Endodermal cell (in vitro differentiated cells): ENCODE measurements at regions not wholly inside any gene's neighbourhood (a gene's known extent, or its start where the extent isn't known, plus 50 kb on each side); places are given as distances from the start of the nearest gene placed in this dataset.

Experiments used
- DNase-seq: peaks from one replicate; pipeline ENCODE4 v3.0.0-alpha.2; 2017
- H3K27ac ChIP-seq: 2 replicates; pipeline ENCODE4 v1.5.1; 2013; ENCODE audit warnings: mild to moderate bottlenecking, low read depth, low read length, moderate library complexity
- H3K27me3 ChIP-seq: 2 replicates; pipeline ENCODE4 v1.6.1; 2013; ENCODE audit warnings: mild to moderate bottlenecking, low read length, moderate library complexity; ENCODE audit not compliant: insufficient read depth, control insufficient read depth, poor library complexity, severe bottlenecking
- H3K36me3 ChIP-seq: 2 replicates; pipeline ENCODE4 v1.7.0; 2013; ENCODE audit warnings: mild to moderate bottlenecking, low read length, moderate library complexity; ENCODE audit not compliant: control insufficient read depth, insufficient read depth
- H3K4me1 ChIP-seq: one replicate; pipeline ENCODE4 v1.7.0; 2013; ENCODE audit warnings: low read length; ENCODE audit not compliant: control insufficient read depth, insufficient read depth
- H3K4me3 ChIP-seq: 2 replicates; pipeline ENCODE4 v1.5.1; 2013; ENCODE audit warnings: mild to moderate bottlenecking, low read length, moderate library complexity
- H3K9ac ChIP-seq: 2 replicates; pipeline ENCODE4 v1.6.1; 2013; ENCODE audit warnings: mild to moderate bottlenecking, low read length, moderate library complexity; ENCODE audit not compliant: poor library complexity, severe bottlenecking; ENCODE audit errors: extremely low read depth
- H3K9me3 ChIP-seq: 2 replicates; pipeline ENCODE4 v1.6.1; 2013; ENCODE audit warnings: mild to moderate bottlenecking, low read length, moderate library complexity; ENCODE audit not compliant: control insufficient read depth
- H3K27ac Mint-ChIP-seq: 2 replicates; pipeline ENCODE4 v1.8.0; 2020; ENCODE audit warnings: mixed read lengths
- H3K27me3 Mint-ChIP-seq: 2 replicates; pipeline ENCODE4 v1.8.0; 2021; ENCODE audit warnings: mild to moderate bottlenecking, mixed read lengths; ENCODE audit not compliant: insufficient read depth
- H3K36me3 Mint-ChIP-seq: 2 replicates; pipeline ENCODE4 v1.8.0; 2020; ENCODE audit warnings: low read depth, mixed read lengths
- H3K4me1 Mint-ChIP-seq: 2 replicates; pipeline ENCODE4 v1.8.0; 2020; ENCODE audit warnings: mixed read lengths
- H3K4me3 Mint-ChIP-seq: 2 replicates; pipeline ENCODE4 v1.8.0; 2020; ENCODE audit warnings: mild to moderate bottlenecking, moderate library complexity, mixed read lengths
- H3K9me3 Mint-ChIP-seq: 2 replicates; pipeline ENCODE4 v1.8.0; 2020; ENCODE audit warnings: mild to moderate bottlenecking, mixed read lengths
- WGBS, 2 experiments: methylation state at CpG; one replicate each; pipeline versions ENCODE4 v1.1.5 to v1.1.7; 2013; ENCODE audit warnings: missing lambda C conversion rate in 2 of 2, mixed read lengths in 1 of 2; ENCODE audit not compliant: insufficient coverage in 1 of 2, insufficient read length in 1 of 2; 5-methylcytosine and 5-hydroxymethylcytosine counted together
- TF ChIP-seq, protein P1 (sequence below): fragments of 200-600 bp; sonication (generic); conservative IDR thresholded peaks from 2 replicates; pipeline ENCODE4 v1.5.0; 2021; ENCODE audit warnings: antibody characterized with exemption, mild to moderate bottlenecking

GRCh38 chr2:172225786-172226185, 123.1 kb upstream of the DLX2 start:
- Histone ChIP-seq H3K27me3 (no peaks in the 10 kb centered on the region), H3K36me3 (no peaks in the 10 kb centered on the region), H3K4me3 (no peak overlapping the region), H3K9me3 (no peaks in the 10 kb centered on the region), H3K9ac (no peak overlapping the region), H3K27ac (no peak overlapping the region), H3K4me1 (no peaks in the 10 kb centered on the region)
- no peak overlapping the region for H3K27ac Mint-ChIP-seq
- H3K9me3 Mint-ChIP-seq, result no peaks in the 10 kb centered on the region
- H3K4me1 Mint-ChIP-seq, result no peaks in the 10 kb centered on the region
- H3K27me3 Mint-ChIP-seq, result peaks cover 27% of the 10 kb centered on the region
- H3K4me3 Mint-ChIP-seq, result no peak overlapping the region
- 95 to 100% methylated on average over 2 to 3 of the region's 3 CpGs for WGBS, 2 experiments
- no peaks in the 10 kb centered on the region for H3K36me3 Mint-ChIP-seq
- DNase-seq, result no peak
- TF ChIP-seq, protein P1, sequence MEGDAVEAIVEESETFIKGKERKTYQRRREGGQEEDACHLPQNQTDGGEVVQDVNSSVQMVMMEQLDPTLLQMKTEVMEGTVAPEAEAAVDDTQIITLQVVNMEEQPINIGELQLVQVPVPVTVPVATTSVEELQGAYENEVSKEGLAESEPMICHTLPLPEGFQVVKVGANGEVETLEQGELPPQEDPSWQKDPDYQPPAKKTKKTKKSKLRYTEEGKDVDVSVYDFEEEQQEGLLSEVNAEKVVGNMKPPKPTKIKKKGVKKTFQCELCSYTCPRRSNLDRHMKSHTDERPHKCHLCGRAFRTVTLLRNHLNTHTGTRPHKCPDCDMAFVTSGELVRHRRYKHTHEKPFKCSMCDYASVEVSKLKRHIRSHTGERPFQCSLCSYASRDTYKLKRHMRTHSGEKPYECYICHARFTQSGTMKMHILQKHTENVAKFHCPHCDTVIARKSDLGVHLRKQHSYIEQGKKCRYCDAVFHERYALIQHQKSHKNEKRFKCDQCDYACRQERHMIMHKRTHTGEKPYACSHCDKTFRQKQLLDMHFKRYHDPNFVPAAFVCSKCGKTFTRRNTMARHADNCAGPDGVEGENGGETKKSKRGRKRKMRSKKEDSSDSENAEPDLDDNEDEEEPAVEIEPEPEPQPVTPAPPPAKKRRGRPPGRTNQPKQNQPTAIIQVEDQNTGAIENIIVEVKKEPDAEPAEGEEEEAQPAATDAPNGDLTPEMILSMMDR, result no peak

GRCh38 chr2:172226244-172227061, 123.8 kb upstream of the DLX2 start:
- no peaks in the 10 kb centered on the region for H3K9me3 ChIP-seq
- 81 to 83% methylated on average over 6 to 9 of the region's 9 CpGs for WGBS, 2 experiments

GRCh38 chr2:172227719-172228118, 125.0 kb upstream of the DLX2 start:
- Mint-ChIP-seq H3K27me3 (peaks cover 46% of the 10 kb centered on the region), H3K27ac (no peak overlapping the region), H3K4me1 (peaks cover 12% of the 10 kb centered on the region), H3K36me3 (no peaks in the 10 kb centered on the region), H3K9me3 (no peaks in the 10 kb centered on the region), H3K4me3 (no peak overlapping the region)
- no peak overlapping the region for H3K9ac ChIP-seq
- H3K27me3 ChIP-seq, result no peaks in the 10 kb centered on the region
- 86 to 92% methylated on average over 4 of the region's 4 CpGs for WGBS, 2 experiments
- TF ChIP-seq, protein P1, result no peak
- H3K36me3 ChIP-seq, result no peaks in the 10 kb centered on the region
- no peak overlapping the region for H3K27ac ChIP-seq
- DNase-seq, result no peak
- H3K4me1 ChIP-seq, result no peaks in the 10 kb centered on the region
- H3K4me3 ChIP-seq, result no peak overlapping the region
- H3K9me3 ChIP-seq, result no peaks in the 10 kb centered on the region

More at GRCh38 chr2:172226244-172227061, 123.8 kb upstream of the DLX2 start:
- Mint-ChIP-seq H3K27me3 (peaks cover 34% of the 10 kb centered on the region), H3K4me1 (peaks cover 4% of the 10 kb centered on the region), H3K36me3 (no peaks in the 10 kb centered on the region), H3K4me3 (no peak overlapping the region), H3K9me3 (no peaks in the 10 kb centered on the region), H3K27ac (no peak overlapping the region)
- TF ChIP-seq, protein P1, result peak; percentile 22
- Histone ChIP-seq H3K36me3 (no peaks in the 10 kb centered on the region), H3K9ac (no peak overlapping the region), H3K4me1 (no peaks in the 10 kb centered on the region), H3K27me3 (no peaks in the 10 kb centered on the region), H3K27ac (no peak overlapping the region), H3K4me3 (no peak overlapping the region)
- no peak for DNase-seq
